Testis (tissue), 2 donors: ENCODE measurements at regions not wholly inside any gene's neighbourhood (a gene's known extent, or its start where the extent isn't known, plus 50 kb on each side); places are given as distances from the start of the nearest gene placed in this dataset.

Source experiments
- DNase-seq: peaks from one replicate; pipeline ENCODE4 v3.0.0-alpha.2; 2019
- H3K27ac ChIP-seq, 2 donors: fragments of 200-600 bp; sonication (generic); one replicate each; pipeline ENCODE4 v1.5.1; 2019
- H3K27me3 ChIP-seq: fragments of 200-600 bp; sonication (generic); one replicate; pipeline ENCODE4 v1.5.1; 2019
- H3K36me3 ChIP-seq: fragments of 200-600 bp; sonication (generic); one replicate; pipeline ENCODE4 v1.5.1; 2017; ENCODE audit warnings: low read depth; ENCODE audit errors: missing control alignments
- H3K4me1 ChIP-seq: fragments of 200-600 bp; sonication (generic); one replicate; pipeline ENCODE4 v1.5.1; 2019
- H3K4me3 ChIP-seq, 2 donors: fragments of 200-600 bp; sonication (generic); one replicate each; pipeline ENCODE4 v1.5.1; 2017 to 2019
- H3K9me3 ChIP-seq: fragments of 200-600 bp; sonication (generic); one replicate; pipeline ENCODE4 v1.5.1; 2017
- POLR2A ChIP-seq: fragments of 450-650 bp; IDR thresholded peaks from one replicate; pipeline ENCODE4 v1.6.1; 2017; ENCODE audit warnings: antibody characterized with exemption, mild to moderate bottlenecking, moderate library complexity
- WGBS, 2 donors: methylation state at CpG; one replicate each; pipeline ENCODE4 v1.1.5; 2018; 5-methylcytosine and 5-hydroxymethylcytosine counted together
- intact Hi-C: fragments of 100-400 bp; cut with DNase I; formaldehyde crosslinking; loops from one replicate; pipeline ENCODE4 v1.15.1; 2023; ENCODE audit warnings: low total_unique reads
- TF ChIP-seq, protein P1 (sequence below), 3 experiments: fragments of 450-650 bp in 2 of 3; fragments of 200-600 bp in 1 of 3; sonication (generic) in 1 of 3; IDR thresholded peaks; one replicate each; pipeline ENCODE4 v1.5.1; 2016 to 2019; ENCODE audit warnings: antibody characterized with exemption in 3 of 3, mild to moderate bottlenecking in 2 of 3, moderate library complexity in 1 of 3

- Histone ChIP-seq H3K27ac (no peak overlapping the region), H3K4me3 (no peak overlapping the region), H3K4me1 (no peaks in the 10 kb centered on the region), H3K36me3 (no peaks in the 10 kb centered on the region), H3K27me3 (no peaks in the 10 kb centered on the region), H3K9me3 (no peaks in the 10 kb centered on the region)
- 96% methylated on average over 4 of the region's 4 CpGs for WGBS, 2 donors
- intact Hi-C loops, result no loop called here
- no peak for DNase-seq
- TF ChIP-seq, protein P1, sequence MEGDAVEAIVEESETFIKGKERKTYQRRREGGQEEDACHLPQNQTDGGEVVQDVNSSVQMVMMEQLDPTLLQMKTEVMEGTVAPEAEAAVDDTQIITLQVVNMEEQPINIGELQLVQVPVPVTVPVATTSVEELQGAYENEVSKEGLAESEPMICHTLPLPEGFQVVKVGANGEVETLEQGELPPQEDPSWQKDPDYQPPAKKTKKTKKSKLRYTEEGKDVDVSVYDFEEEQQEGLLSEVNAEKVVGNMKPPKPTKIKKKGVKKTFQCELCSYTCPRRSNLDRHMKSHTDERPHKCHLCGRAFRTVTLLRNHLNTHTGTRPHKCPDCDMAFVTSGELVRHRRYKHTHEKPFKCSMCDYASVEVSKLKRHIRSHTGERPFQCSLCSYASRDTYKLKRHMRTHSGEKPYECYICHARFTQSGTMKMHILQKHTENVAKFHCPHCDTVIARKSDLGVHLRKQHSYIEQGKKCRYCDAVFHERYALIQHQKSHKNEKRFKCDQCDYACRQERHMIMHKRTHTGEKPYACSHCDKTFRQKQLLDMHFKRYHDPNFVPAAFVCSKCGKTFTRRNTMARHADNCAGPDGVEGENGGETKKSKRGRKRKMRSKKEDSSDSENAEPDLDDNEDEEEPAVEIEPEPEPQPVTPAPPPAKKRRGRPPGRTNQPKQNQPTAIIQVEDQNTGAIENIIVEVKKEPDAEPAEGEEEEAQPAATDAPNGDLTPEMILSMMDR (IDR thresholded peaks at IDR 0.05), result no peak
- no peak for TF ChIP-seq POLR2A
Observed at GRCh38 chr5:93236807-93237421, 344.1 kb downstream of the NR2F1-AS1 start.

DNA sequence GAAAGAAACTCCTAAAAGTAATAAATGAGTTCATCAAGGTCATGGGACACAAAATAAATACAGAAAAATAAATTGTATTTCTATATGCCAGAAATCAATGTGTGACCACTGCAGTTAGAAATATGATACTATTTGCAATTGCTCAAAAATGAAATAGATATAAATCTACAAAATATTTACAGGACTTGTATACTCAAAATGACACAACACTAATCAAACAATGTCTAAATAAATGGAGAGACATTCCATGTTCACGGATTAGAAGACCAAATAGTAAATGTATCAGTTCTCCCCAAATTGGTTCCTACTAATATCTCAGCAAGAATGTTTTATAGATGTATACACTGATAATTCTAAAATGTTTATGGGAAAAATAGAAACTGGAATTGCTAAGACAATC is 345.3 kb downstream of the NR2F1-AS1 start:
- Histone ChIP-seq H3K4me3 (no peak overlapping the region), H3K4me1 (no peaks in the 10 kb centered on the region), H3K9me3 (no peaks in the 10 kb centered on the region), H3K27me3 (no peaks in the 10 kb centered on the region), H3K27ac (no peak overlapping the region), H3K36me3 (no peaks in the 10 kb centered on the region)
- no peak for DNase-seq
- 95 to 98% methylated on average over 1 of the region's 1 CpG for WGBS, 2 donors
- no peak for TF ChIP-seq POLR2A
- TF ChIP-seq, protein P1 (IDR thresholded peaks at IDR 0.05), result no peak
- intact Hi-C loops, result no loop called here

GRCh38 chr5:93226202-93226735 is 354.8 kb downstream of the NR2F1-AS1 start:
- no peaks in the 10 kb centered on the region for H3K4me1 ChIP-seq
- H3K36me3 ChIP-seq, result no peaks in the 10 kb centered on the region
- no peak for DNase-seq
- TF ChIP-seq, protein P1 (IDR thresholded peaks at IDR 0.05), result no peak
- WGBS, 2 donors, result 52 to 81% methylated on average over 1 of the region's 1 CpG
- H3K27me3 ChIP-seq, result no peaks in the 10 kb centered on the region
- intact Hi-C loops, result no loop called here
- no peaks in the 10 kb centered on the region for H3K9me3 ChIP-seq
- no peak overlapping the region for H3K4me3 ChIP-seq
- peak overlapping the region in 1 of 2 donors; percentile 64 for H3K27ac ChIP-seq

DNA sequence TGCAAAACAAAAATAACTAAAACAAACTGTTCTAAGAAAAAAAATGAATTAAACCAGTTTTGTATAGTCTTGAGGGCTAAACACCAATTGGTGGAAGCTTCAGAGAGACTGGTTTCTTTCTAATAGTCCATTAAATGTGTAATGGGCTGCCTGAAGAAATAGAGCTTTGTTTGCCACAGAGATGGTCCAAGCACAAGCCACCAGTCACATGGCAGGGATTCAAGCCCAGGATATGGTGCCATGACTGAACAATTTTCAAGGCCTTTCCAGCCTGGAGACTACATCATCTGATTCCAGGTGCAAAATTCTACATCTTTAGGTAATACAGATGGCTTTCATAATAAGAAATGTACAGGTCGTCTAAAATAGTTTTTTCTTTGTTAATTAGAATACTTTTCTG is 355.3 kb downstream of the NR2F1-AS1 start:
- Histone ChIP-seq H3K9me3 (no peaks in the 10 kb centered on the region), H3K4me1 (no peaks in the 10 kb centered on the region), H3K36me3 (no peaks in the 10 kb centered on the region), H3K27ac (peak overlapping the region in 1 of 2 donors; percentile 64), H3K27me3 (no peaks in the 10 kb centered on the region), H3K4me3 (no peak overlapping the region)
- TF ChIP-seq, protein P1 (IDR thresholded peaks at IDR 0.05), result no peak
- TF ChIP-seq POLR2A, result no peak
- intact Hi-C loops, result no loop called here
- no peak for DNase-seq
- WGBS, 2 donors, result 47 to 51% methylated on average over 1 of the region's 1 CpG

- no peak for TF ChIP-seq POLR2A
- TF ChIP-seq, protein P1 (IDR thresholded peaks at IDR 0.05), result no peak
- intact Hi-C loops, result no loop called here
- DNase-seq, result no peak
- Histone ChIP-seq H3K27ac (no peak overlapping the region), H3K36me3 (no peaks in the 10 kb centered on the region), H3K4me1 (no peaks in the 10 kb centered on the region), H3K27me3 (no peaks in the 10 kb centered on the region), H3K9me3 (no peaks in the 10 kb centered on the region), H3K4me3 (no peak overlapping the region)
- 83 to 92% methylated on average over 4 of the region's 4 CpGs for WGBS, 2 donors
Observed at GRCh38 chr5:93224624-93225023, 356.4 kb downstream of the NR2F1-AS1 start.
